IPS-20b (cell line): ENCODE measurements at regions not wholly inside any gene's neighbourhood (a gene's known extent, or its start where the extent isn't known, plus 50 kb on each side); places are given as distances from the start of the nearest gene placed in this dataset.
"Not testable (repeated sequence)": the region's sequence is repeated elsewhere in the genome, so short reads cannot be mapped to it uniquely, and the experiment has no call there.

Experiments used
- H3K27ac ChIP-seq: one replicate; pipeline ENCODE4 v1.5.1; 2013; ENCODE audit warnings: low read length
- H3K27me3 ChIP-seq: 2 replicates; pipeline ENCODE4 v1.6.1; 2013; ENCODE audit warnings: mild to moderate bottlenecking, low read length, inconsistent platforms; ENCODE audit not compliant: insufficient read depth
- H3K36me3 ChIP-seq: 2 replicates; pipeline ENCODE4 v1.6.1; 2013; ENCODE audit warnings: low read depth, mild to moderate bottlenecking, inconsistent platforms, low read length, moderate library complexity; ENCODE audit not compliant: insufficient read depth
- H3K4me1 ChIP-seq: 2 replicates; pipeline ENCODE4 v1.6.1; 2013; ENCODE audit warnings: mild to moderate bottlenecking, control low read depth, inconsistent platforms, low read length, moderate library complexity; ENCODE audit not compliant: insufficient read depth
- H3K4me3 ChIP-seq: 2 replicates; pipeline ENCODE4 v1.5.1; 2013; ENCODE audit warnings: mild to moderate bottlenecking, low read length, inconsistent platforms
- H3K9ac ChIP-seq: 2 replicates; pipeline ENCODE4 v1.6.1; 2013; ENCODE audit warnings: low read depth, mild to moderate bottlenecking, inconsistent platforms, low read length, moderate library complexity
- H3K9me3 ChIP-seq: 2 replicates; pipeline ENCODE4 v1.6.1; 2013; ENCODE audit warnings: mild to moderate bottlenecking, low read depth, low read length, inconsistent platforms; ENCODE audit not compliant: insufficient read depth

GRCh38 chr6:103720393-103720792 is 1139.3 kb downstream of the HACE1 start:
- Histone ChIP-seq H3K36me3 (no peaks in the 10 kb centered on the region), H3K9me3 (no peaks in the 10 kb centered on the region), H3K4me1 (no peaks in the 10 kb centered on the region), H3K4me3 (no peak overlapping the region), H3K27ac (no peak overlapping the region), H3K27me3 (no peaks in the 10 kb centered on the region), H3K9ac (no peak overlapping the region)

GRCh38 chr6:103719545-103719944 is 1140.2 kb downstream of the HACE1 start:
- H3K27ac ChIP-seq = no peak overlapping the region
- H3K9ac ChIP-seq = no peak overlapping the region
- H3K27me3 ChIP-seq = no peaks in the 10 kb centered on the region
- no peaks in the 10 kb centered on the region for H3K36me3 ChIP-seq
- H3K9me3 ChIP-seq = no peaks in the 10 kb centered on the region
- H3K4me3 ChIP-seq = no peak overlapping the region
- H3K4me1 ChIP-seq = no peaks in the 10 kb centered on the region

- no peaks in the 10 kb centered on the region for H3K27me3 ChIP-seq
- H3K9me3 ChIP-seq = no peaks in the 10 kb centered on the region
- H3K4me1 ChIP-seq = no peaks in the 10 kb centered on the region
- no peak overlapping the region for H3K4me3 ChIP-seq
- H3K27ac ChIP-seq = no peak overlapping the region
- H3K9ac ChIP-seq = no peak overlapping the region
- H3K36me3 ChIP-seq = no peaks in the 10 kb centered on the region
These were observed 1144.5 kb downstream of the HACE1 start for GRCh38 chr6:103715269-103715668.

GRCh38 chr6:103709236-103709635 is 1150.5 kb downstream of the HACE1 start:
- H3K4me1 ChIP-seq, H3K27me3 ChIP-seq, H3K4me3 ChIP-seq, H3K27ac ChIP-seq, H3K36me3 ChIP-seq, H3K9me3 ChIP-seq, H3K9ac ChIP-seq: not testable (repeated sequence)

GRCh38 chr6:103707596-103708325 is 1152.0 kb downstream of the HACE1 start:
- Histone ChIP-seq H3K9me3 (no peaks in the 10 kb centered on the region), H3K27ac (no peak overlapping the region), H3K4me3 (no peak overlapping the region)

GRCh38 chr6:103699769-103700168 is 1160.0 kb downstream of the HACE1 start:
- Histone ChIP-seq H3K36me3 (no peaks in the 10 kb centered on the region), H3K27ac (no peak overlapping the region), H3K9ac (no peak overlapping the region), H3K4me3 (no peak overlapping the region), H3K27me3 (no peaks in the 10 kb centered on the region), H3K9me3 (no peaks in the 10 kb centered on the region), H3K4me1 (no peaks in the 10 kb centered on the region)

More at GRCh38 chr6:103707596-103708325, 1152.0 kb downstream of the HACE1 start:
- Histone ChIP-seq H3K36me3 (no peaks in the 10 kb centered on the region), H3K4me1 (no peaks in the 10 kb centered on the region), H3K27me3 (no peaks in the 10 kb centered on the region), H3K9ac (no peak overlapping the region)

- no peak overlapping the region for H3K4me3 ChIP-seq
- no peaks in the 10 kb centered on the region for H3K4me1 ChIP-seq
- no peaks in the 10 kb centered on the region for H3K9me3 ChIP-seq
- H3K9ac ChIP-seq = no peak overlapping the region
- no peaks in the 10 kb centered on the region for H3K36me3 ChIP-seq
- H3K27me3 ChIP-seq = no peaks in the 10 kb centered on the region
- H3K27ac ChIP-seq = no peak overlapping the region
These were observed 1172.3 kb downstream of the HACE1 start for GRCh38 chr6:103687430-103687829.

- no peak overlapping the region for H3K4me3 ChIP-seq
- H3K27ac ChIP-seq = no peak overlapping the region
- H3K9ac ChIP-seq = no peak overlapping the region
- H3K9me3 ChIP-seq = peaks cover 7% of the 10 kb centered on the region; the same call in 1 of the 2 replicates
- H3K4me1 ChIP-seq = no peaks in the 10 kb centered on the region
- no peaks in the 10 kb centered on the region for H3K36me3 ChIP-seq
- H3K27me3 ChIP-seq = no peaks in the 10 kb centered on the region
These were observed 1179.6 kb downstream of the HACE1 start for GRCh38 chr6:103680116-103680515.

GRCh38 chr6:103677290-103677689 is 1182.4 kb downstream of the HACE1 start:
- Histone ChIP-seq H3K4me1 (no peaks in the 10 kb centered on the region), H3K27ac (no peak overlapping the region), H3K9ac (no peak overlapping the region), H3K9me3 (peaks cover 7% of the 10 kb centered on the region; the same call in 1 of the 2 replicates), H3K4me3 (no peak overlapping the region), H3K36me3 (no peaks in the 10 kb centered on the region), H3K27me3 (no peaks in the 10 kb centered on the region)

GRCh38 chr6:103675807-103676406 is 1183.8 kb downstream of the HACE1 start:
- Histone ChIP-seq H3K4me1 (no peaks in the 10 kb centered on the region), H3K4me3 (no peak overlapping the region), H3K9ac (no peak overlapping the region), H3K9me3 (peaks cover 7% of the 10 kb centered on the region; the same call in 1 of the 2 replicates), H3K27ac (no peak overlapping the region), H3K27me3 (no peaks in the 10 kb centered on the region), H3K36me3 (no peaks in the 10 kb centered on the region)

- Histone ChIP-seq H3K4me1 (no peaks in the 10 kb centered on the region), H3K36me3 (no peaks in the 10 kb centered on the region), H3K27ac (no peak overlapping the region), H3K9ac (no peak overlapping the region), H3K4me3 (no peak overlapping the region), H3K27me3 (no peaks in the 10 kb centered on the region), H3K9me3 (peaks cover 7% of the 10 kb centered on the region; the same call in 1 of the 2 replicates)
These were observed 1184.9 kb downstream of the HACE1 start for GRCh38 chr6:103674790-103675189.

GRCh38 chr6:103672169-103672568 is 1187.5 kb downstream of the HACE1 start:
- Histone ChIP-seq H3K27ac (no peak overlapping the region), H3K9me3 (peaks cover under 1% of the 10 kb centered on the region; the same call in 1 of the 2 replicates), H3K27me3 (no peaks in the 10 kb centered on the region), H3K4me1 (no peaks in the 10 kb centered on the region), H3K4me3 (no peak overlapping the region), H3K36me3 (no peaks in the 10 kb centered on the region), H3K9ac (no peak overlapping the region)
